CD4-positive, alpha-beta T cell treated with Interleukin-15 for 1 hour (primary cell): ENCODE measurements at regions not wholly inside any gene's neighbourhood (a gene's known extent, or its start where the extent isn't known, plus 50 kb on each side); places are given as distances from the start of the nearest gene placed in this dataset.

ENCODE experiments used
- DNase-seq: peaks from one replicate; pipeline ENCODE4 v3.0.0-alpha.2; 2020

DNA sequence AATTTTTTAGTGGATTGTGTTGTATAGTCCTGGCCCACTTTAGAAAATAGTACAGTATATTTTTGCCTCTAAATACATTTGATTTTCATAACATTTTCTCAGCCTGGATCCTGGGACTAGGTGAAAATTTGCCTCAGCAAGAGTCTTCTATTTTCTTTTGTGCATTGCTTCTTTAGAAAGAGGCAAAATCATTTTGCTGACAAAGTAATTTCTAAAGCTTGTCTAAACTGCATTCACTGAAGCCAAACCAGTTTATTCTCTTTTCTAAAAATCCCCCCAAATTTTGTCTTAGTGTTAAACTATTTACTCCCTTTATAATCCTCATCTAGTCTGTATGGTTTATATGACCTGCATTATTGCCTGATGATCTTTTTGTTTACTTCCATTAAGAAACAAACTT, 326.3 kb downstream of the C4orf33 start:
- no peak for DNase-seq

DNA sequence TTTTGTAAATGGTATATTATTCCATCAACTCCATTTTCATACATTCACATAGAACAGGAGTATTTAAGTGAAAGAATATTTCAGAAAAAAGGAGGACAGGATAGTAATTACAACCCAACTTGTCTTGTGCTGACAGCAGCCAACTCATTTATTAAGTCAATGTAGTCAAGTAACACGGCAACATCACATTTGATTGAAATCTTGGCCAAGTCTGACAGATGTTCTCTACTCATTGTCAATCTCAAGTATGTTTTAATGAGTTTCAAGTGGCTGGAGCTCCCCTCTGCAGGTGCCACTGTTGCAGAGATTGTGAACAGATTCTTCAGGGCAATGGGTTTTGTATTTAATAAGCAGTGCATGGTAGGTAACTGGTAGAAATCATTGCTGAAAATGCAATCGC, 332.5 kb downstream of the C4orf33 start:
- DNase-seq, result no peak

DNA sequence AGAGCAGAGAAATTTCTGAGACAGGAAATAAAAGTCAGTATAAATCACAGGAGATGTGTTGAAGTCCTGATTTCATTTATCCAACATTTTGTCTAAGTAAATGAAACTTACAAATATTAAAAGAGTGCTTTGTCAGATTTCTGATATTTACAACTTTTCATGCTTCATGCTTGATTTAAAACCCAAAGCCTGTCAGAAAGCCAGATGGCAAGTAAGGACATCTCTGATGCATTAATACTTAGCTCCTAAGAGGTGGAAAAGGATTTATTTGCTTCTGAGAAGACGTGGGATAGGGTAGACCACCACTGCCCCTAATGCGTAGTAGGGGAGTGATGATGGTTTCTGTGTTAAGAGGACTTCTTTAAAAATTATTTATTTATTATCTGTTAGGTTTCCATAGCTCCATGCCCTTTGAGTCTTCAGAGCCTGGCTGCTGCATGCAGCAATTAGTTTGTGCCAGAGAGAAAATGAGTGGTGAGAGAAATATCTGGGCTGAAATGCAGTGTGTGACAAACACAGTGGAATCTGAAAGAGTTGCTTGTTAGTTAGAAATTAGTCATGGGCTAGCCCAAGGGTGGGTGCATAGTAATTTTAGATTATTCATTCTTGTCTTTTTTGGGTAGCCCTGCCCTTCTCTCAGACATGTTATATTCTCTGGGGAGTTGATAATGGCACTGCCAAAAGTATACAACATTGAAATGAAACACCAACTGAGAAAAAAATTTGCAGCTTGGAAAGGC, 333.8 kb downstream of the C4orf33 start:
- no peak for DNase-seq

DNA sequence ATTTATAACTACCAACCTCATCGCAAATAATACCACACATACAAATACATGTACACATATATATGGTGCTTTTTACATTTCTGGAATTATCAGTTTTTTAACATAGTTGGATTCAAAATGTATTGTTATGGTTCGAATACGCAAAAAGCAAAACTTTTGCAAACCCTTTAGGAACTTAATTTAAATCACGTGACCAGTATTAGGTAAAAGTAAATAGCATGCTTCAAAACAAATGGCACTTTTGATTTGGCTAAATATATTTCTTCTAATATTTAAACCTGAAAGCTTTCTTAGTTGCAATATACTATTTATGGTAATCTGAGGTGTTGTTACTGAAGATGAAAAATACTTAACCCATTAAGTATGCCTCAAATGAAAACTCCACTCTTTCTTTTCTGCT, 341.4 kb downstream of the C4orf33 start:
- no peak for DNase-seq

DNA sequence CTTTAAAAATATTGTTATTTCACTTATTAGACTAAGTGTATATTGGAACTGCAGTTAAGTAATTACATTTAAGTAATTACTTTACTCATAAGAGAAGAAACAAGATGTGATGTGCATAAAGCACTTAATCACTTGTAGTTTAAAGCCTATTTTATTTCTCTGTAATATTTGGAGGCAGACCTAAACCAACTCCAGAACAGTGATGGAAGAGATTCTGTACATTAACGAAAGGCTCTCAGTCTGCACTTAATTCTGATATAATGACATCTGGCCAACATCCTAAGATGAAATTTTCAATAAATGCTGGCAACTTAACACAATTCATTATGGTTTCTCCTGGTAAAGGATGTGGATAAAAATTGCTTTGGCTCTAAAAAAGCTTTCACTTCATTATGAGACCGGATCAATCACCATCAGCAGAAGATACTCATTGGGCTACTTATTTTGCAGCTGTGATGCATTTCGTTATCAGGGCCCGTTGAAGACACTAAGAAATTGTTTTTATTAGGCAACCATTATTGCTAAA, 342.6 kb downstream of the C4orf33 start:
- DNase-seq, result no peak

DNA sequence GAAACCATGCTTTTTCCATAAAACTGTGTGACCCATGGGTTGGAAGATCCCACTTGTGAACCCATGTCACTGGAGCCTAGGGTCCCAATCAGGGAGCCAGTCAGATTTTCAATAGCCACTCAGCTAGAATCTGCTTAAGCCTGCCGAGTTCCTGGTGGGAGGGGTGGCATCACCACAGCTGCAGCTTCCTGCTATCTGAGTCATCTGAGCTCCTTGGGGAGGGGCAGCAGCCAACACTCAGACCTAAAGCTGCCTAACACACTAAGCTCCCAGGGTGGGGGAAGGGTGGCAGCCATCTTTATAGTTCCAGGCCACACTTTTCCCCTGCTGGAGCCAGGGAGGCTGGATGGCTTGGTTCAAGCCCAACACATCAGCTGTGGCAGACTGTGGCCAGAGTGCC, 350.1 kb downstream of the C4orf33 start:
- no peak for DNase-seq

DNA sequence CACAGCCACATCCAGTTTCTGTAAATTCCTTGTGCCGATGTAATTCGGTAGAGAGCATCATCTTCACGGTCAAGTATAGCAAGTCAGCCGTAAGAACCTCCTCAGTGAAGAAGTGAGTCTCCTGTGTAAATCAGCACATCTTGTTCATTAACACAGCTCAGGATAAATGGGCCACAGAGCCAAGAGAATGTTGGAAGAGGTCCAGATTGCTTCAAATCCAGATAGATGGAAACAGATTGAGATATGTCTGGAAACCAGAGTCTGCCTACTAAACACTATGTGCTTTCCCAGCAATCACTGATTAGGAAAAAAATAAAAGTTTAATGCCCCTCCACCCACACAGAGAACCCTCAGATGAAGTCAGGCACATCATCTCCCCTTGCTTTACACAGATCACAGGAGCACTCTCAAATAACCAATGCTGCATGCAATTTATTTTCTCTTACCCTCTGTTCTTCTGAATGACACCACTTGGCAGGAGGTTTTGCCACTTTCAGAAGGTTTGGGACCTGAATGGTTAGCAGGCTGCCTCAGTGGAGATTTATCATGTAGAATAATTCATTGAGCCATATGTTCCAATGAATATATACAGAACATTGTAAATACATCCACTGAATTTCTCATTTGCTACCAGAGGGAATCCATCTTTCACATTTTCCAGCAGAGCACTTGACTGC, 357.7 kb downstream of the C4orf33 start:
- DNase-seq, result no peak

DNA sequence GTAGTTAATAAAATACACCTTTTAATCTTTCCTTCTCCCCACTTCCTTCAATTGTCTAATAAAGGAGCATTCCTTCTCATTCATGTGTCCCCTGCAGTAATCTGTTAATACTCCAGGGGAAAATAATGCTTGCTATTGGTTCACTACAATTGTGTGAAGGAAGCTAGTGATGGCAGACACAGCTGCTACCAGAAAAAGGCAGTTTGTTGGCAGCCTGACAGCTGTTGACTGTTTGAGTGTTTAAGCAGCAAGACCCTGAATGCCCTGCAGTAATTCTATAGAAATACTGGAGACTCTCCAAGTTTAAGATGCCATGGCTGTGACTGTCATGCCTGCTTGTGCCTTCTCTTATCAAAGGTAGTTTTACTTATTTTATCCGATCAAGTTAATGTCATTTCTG, 359.5 kb downstream of the C4orf33 start:
- no peak for DNase-seq

DNA sequence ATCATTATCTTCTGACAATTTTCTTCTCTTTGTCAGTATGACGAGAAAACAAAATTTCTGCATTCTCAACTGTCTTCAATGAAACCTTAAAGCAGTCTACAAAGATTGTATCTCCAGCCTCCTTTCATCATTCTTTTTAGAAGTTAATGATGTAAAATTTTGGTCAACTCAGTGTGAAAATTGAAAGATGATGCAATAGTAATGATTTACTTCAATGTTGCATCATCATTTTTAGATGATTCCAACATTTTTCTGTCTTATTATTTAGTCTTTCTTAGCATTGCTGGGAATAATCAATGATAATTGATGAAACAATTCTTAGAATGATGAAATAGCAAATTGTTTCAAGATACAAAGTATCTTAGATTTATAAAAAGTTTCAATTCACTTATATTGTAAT, 372.7 kb downstream of the C4orf33 start:
- DNase-seq, result no peak

DNA sequence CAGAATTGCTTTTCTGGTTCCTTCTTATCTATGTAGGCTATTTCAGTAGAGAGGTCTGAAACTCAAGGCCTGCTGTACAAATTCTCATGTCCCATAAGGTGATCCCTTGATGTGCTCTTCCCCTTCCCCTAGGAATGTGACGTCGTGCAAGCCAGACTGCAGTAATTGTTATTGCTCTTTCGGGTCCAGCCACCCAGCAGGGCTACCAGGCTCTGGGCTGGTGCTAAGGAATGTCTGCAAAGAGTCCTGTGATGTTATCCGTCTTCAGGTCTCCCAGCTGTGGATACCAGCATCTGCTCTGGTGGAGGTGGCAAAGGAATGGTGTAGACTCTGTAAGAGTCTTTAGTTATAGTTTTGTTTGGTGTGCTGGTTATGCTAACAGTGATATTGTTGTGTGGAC, 378.7 kb downstream of the C4orf33 start:
- DNase-seq, result no peak

DNA sequence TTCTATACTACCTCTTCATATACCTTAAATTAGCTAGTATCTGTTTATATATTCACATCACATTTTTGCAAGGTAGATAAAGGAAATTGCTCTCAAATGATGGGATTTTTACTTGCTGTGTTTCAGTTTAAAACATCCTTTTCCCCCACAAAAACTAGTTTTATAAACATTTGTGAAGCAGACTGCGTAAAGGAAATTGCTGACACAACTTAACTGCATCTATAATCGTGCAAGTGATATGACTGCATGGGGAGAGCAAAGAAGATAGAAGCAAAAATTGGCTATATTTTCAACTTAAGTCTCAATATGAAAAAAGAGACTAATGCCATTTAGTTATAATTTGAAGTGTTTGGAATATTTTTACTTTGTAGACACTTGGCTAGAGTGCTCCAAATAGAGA, 385.2 kb downstream of the C4orf33 start:
- DNase-seq, result no peak

DNA sequence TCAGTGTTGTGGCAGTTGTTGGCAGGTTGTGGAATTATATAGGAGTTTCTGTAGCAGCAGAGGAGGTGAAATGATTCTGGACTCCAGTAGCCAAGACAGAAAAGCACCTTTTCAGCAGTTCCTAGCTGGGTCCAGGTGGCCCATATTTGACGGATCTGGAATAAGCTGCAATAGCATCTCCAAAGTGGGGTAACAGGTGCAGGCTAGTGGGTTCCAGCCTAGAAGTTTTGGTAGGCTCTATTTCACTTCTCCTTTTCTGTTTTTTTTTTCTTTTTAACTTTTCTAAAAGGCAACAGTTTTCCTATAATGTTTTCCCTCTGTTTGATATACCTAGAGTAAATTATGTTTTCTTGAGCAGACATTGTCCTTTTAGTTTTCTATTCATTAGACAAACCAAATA, 392.5 kb downstream of the C4orf33 start:
- no peak for DNase-seq

DNA sequence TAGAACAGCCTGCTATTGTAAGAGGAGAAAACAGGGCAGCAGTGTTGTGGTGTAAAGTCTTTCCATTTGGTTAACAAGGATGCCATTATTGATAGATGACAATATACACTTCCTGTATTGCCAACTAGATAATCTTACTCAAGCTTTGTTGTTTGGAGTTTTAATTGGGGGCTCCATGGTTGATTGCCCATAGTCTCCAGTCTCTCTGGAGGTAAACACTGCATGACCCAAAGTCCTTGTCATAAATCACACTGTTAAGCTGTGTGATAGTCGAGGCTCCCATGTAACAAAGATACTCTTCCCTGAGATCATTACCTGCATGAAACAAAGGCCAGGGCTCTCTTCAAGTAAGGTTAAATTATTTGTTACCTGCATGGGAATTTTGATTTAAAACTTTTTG, 394.6 kb downstream of the C4orf33 start:
- DNase-seq, result no peak

DNA sequence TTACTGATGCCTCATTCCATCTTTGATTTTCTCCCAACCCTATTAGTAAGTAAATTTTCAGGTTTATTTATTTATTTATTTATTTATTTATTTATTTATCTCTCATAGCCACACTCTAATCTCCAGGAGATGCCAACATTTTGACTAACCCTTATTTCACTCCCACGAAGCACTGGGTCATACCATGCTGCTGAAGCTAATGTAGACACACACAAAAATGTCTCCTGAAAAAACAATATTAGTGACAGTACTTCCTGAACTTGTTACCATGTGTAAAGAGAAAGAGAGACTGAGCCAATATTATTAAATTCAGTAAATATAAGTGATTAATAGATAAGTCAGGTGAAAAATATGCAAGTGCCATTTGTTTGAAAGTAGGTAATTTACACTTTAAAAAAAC, 402.7 kb downstream of the C4orf33 start:
- no peak for DNase-seq

DNA sequence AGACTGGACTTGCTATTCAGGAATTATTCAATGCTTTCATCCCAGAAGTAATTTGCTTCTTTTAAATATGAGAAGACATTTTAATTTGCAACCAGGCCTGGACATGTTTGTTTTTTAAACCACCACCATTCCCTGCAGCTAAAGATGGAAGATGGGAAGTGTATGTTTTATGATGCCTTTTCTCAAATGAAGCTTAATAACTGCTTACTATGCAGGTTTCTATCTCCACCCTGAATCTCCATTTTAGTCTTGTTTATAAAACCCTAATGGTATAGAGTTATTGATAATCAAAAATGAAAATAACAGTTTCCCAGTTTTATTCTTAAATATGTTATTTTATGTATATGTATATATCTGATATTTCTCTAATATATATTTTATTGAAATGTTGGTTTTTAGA, 418.9 kb downstream of the C4orf33 start:
- no peak for DNase-seq

DNA sequence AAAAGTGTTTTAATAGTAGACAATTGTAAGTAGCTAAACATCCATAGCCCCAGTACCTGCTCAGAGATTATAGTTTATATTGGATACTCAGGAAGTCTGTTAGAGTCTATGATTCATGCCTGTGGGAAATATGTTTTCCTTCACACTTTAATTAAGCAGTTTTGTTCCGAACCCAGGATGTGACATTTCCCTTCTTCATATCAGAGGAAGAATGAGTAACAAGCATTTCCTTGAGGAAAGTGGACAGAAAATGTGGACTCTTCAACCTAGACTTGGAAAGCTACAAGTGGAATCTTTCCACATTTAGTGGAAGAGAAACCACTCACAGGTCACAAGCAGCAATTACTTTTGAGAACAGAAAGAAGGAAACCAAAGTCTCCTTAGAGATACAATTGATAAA, 419.4 kb downstream of the C4orf33 start:
- no peak for DNase-seq

DNA sequence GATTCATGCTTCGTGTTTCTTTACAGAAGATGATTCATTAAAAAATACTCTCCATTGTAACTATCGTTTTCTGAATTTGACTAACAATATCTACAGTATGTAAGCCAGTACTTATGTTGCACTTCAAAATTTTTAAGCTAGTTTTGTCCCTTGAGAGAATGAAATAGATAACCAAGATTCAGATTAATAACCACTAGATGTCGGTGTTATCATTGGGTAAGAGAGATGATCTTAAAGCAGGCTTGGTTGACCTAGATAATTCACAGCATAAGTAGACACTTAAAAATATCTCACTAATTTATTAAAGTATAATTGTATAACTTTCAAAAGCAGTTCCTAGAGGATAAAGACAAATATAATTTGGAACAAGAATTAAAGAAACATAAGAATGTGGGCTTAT, 430.9 kb downstream of the C4orf33 start:
- no peak for DNase-seq

DNA sequence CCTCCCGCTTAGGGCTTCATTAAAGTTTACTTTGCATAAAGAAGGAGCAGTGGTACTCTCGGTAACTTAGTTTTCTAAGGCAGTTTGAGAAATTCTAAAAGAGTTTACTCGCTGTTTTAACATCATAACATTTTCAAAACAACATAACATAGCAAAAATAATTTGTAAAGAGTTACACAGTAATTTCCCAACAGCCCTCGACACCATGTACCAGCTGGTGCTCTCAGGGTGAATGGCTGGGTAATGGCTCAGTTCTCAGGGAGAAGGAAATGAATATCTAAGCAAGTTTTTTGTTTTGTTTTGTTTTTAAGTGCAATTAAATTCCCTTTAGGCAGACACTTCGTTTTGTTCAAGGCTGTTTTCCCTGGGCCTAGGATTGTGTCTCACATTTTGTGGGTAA, 435.3 kb downstream of the C4orf33 start:
- no peak for DNase-seq

DNA sequence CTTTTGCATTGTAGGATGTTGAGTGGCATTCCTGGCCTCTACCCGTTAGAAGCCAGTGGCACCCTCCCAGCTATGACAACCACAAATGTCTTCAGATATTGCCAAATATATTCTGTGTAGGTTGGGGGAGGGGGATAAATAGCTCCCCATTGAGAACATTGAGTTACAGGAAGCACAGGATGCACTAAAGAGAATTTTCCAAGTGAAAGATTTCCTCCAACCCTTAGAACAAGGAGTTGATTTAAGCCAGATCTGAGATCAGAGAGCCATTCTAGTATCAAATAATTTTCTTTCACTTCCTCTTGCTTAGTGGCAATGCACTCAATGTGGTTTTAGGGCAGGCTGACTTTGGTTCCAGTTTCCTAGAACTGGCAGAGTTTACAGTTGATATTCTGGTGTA, 436.6 kb downstream of the C4orf33 start:
- DNase-seq, result no peak

DNA sequence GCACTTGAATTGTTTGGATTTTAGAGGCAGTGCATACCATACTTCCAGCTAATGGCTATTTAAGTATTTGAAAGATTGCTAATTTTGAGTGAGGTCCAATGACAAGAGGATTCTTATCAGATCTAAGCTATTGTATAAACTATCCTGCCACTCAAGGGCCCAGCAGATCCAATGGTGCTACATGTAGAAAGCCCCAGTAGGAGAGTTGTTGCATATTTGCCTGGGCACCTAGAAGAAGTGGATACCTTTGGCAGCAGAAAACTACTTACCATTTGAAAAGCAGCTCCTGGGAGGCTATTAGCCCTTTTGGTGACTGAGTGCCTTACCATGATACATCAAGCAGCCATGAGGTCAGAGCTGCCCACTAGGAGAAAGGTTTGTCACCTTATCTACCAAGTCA, 447.3 kb downstream of the C4orf33 start:
- DNase-seq, result no peak

DNA sequence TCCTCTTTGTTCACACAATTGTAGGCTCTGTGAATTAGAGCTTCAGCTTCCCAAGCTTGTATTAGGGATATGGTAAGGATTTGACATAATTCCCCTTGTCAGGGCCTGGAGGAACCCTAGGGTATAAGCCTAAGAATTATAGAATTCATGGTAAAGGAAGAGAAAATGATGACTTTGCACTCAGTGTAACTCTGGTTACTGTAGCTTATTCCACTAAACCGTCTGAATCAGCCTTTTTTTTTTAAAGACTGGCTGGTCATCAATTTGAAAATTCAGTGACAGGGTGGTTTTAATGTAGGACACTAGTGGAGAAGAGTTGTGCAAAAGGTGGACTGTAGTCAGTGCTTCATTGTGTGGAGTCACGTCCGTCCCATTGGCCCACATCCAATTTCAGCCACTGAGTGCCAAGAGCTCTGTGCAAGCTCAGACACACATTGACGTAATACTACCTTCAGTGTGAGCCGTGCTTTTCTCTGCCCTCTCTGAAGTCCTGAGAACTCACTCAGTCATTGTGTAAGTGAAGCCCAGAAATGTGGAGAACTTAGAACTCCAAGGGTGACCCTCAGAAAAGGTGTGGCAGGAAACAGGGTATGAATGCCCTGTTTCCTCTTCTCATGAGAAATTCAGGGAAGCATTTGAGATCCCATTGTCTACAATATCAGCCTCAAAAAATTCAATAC, 449.8 kb downstream of the C4orf33 start:
- DNase-seq, result no peak

DNA sequence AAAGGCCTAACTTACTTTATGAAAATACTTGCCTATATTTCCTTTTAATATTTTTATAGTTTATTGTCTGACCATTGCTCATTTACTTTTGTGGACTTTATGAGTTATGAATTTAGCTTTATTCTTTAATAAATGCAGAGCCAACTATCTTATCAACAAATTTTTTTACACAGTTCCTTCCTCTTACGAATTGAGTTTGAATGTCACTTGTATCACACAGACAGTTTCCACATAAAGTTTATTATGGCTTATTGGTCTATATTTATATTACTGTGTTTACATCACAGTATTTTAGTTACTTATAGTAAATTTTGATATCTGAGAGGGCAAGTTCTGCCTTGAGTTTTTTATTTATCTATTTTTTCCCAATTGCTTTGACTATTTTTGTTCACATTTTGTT, 450.6 kb downstream of the C4orf33 start:
- no peak for DNase-seq

DNA sequence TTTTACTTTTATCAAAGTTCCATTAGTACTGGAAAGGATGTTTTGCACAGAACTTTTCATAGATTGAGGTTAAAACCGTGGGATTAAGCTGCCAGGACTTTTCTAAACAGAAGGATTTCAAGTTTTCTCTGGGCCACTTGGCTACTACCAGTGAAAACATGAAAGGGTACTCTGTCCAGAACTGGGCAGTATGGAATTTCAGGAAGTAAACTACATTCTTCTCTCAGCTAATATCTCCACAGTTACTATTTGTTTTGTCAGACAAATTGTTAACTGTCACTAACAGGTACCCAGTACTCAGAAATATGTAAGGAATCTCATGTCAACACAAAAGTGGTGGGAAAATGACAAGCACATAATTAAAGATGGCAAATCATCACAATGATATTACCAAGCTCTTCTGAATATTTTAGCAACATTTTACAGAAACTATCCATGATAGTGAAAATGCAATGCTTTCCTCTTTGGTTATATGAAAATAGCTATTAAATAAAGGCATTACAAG, 454.4 kb downstream of the C4orf33 start:
- DNase-seq, result no peak

DNA sequence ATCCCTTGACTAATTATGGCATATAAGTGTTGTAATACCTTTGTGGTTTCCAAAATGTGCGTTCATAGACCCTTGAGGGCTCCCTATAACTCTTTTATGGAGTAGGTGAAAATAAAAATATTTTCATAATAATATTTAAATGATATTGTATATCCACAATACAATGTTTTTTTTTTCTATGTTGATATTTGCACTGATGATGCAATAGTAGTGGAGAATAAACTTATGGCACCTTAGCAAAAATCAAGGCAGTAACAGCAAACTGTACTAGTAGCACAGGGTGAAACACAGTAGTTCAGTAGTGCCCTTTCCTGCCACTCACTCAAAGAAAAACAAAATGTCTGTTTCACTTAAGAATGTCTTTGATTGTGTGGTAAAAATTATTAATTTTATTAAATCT, 465.3 kb downstream of the C4orf33 start:
- DNase-seq, result no peak
